ENCODE measurements at regions not wholly inside any gene's neighbourhood (a gene's known extent, or its start where the extent isn't known, plus 50 kb on each side); places are given as distances from the start of the nearest gene placed in this dataset.

GRCh38 chr11:116375221-116375620 lies 397.6 kb downstream of the BUD13 start:
- no peak for TF ChIP-seq CTCF (IDR thresholded peaks at IDR 0.05)
- H3K27me3 Mint-ChIP-seq (ENCODE audit: low read depth in 2 of 2) = peaks cover 8 to 14% of the 10 kb centered on the region in 2 donors

GRCh38 chr11:116374085-116374484 lies 398.7 kb downstream of the BUD13 start:
- H3K36me3 ChIP-seq (ENCODE audit: control insufficient read depth, insufficient read depth, low read length) = no peaks in the 10 kb centered on the region
- H3K4me3 ChIP-seq (ENCODE audit: low read length) = no peak overlapping the region
- Mint-ChIP-seq H3K9me3 (no peaks in the 10 kb centered on the region), H3K4me1 (no peaks in the 10 kb centered on the region), H3K36me3 (no peaks in the 10 kb centered on the region), H3K27me3 (ENCODE audit: low read depth in 2 of 2) (peaks cover 7 to 14% of the 10 kb centered on the region in 2 donors), H3K27ac (no peak overlapping the region), H3K4me3 (no peak overlapping the region)
- no peak for ATAC-seq
- no peak overlapping the region for H3K27ac ChIP-seq (ENCODE audit: low read length)
- intact Hi-C loops (cut with micrococcal nuclease) = no loop called here
- 89% methylated on average over 1 of the region's 1 CpG for WGBS (ENCODE audit: insufficient coverage)
- no peaks in the 10 kb centered on the region for H3K4me1 ChIP-seq (ENCODE audit: control insufficient read depth, insufficient read depth, low read length)
- TF ChIP-seq CTCF (IDR thresholded peaks at IDR 0.05) = no peak
- no peak for DNase-seq
- no peaks in the 10 kb centered on the region for H3K9me3 ChIP-seq (ENCODE audit: control insufficient read depth, insufficient read depth, low read length)
- no peaks in the 10 kb centered on the region for H3K27me3 ChIP-seq (ENCODE audit: control insufficient read depth, insufficient read depth, low read length)

More at GRCh38 chr11:116375221-116375620, 397.6 kb downstream of the BUD13 start:
- Histone ChIP-seq H3K27me3 (ENCODE audit: control insufficient read depth, insufficient read depth, low read length) (no peaks in the 10 kb centered on the region), H3K4me1 (ENCODE audit: control insufficient read depth, insufficient read depth, low read length) (no peaks in the 10 kb centered on the region), H3K27ac (ENCODE audit: low read length) (no peak overlapping the region), H3K4me3 (ENCODE audit: low read length) (no peak overlapping the region), H3K9me3 (ENCODE audit: control insufficient read depth, insufficient read depth, low read length) (no peaks in the 10 kb centered on the region), H3K36me3 (ENCODE audit: control insufficient read depth, insufficient read depth, low read length) (no peaks in the 10 kb centered on the region)
- no peaks in the 10 kb centered on the region for H3K36me3 Mint-ChIP-seq
- H3K4me3 Mint-ChIP-seq = no peak overlapping the region
- DNase-seq (no peak), ATAC-seq (no peak)
- no peaks in the 10 kb centered on the region for H3K9me3 Mint-ChIP-seq
- H3K27ac Mint-ChIP-seq = no peak overlapping the region
- intact Hi-C loops (cut with micrococcal nuclease) = no loop called here
- H3K4me1 Mint-ChIP-seq = no peaks in the 10 kb centered on the region
- 100% methylated on average over 1 of the region's 1 CpG for WGBS (ENCODE audit: insufficient coverage)

DNA sequence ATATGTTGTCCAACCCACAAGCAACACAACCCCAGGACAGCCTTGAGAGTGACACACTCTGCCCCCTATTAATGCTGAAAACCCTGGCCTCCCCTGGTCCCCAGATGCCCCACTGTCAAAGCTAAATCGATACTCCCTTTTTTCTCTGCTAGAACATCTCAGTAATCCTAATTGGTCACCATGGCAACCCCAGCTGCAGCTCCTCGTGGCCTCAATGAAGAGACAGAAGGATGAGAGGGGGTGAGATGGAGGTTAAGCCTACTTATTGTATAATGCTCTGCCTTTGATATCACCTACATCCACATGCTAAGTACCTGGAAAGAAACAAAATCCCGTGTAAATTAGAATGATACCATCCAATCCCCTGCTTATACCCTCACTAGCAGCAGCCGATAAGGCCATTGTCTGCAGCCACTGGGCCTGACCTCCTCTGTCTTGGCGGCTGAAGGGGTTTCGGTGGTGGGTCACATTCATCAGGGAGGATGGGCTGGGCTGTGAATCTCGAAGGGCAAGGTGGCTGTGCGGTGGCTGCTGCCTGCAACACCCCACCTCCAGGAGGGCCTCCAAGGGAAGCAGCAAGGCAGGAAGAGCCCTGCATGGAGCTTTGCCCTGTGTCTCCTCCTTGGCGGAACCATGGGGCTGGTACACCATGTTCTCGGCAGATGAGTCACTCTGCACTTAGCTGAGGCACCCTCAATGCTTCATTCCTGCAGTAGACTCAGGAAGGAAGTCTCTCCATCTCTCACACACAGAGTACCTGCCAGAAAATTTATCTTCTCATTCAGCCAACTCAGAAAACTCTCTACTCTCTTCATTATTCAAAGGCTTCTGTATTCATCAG lies 399.5 kb downstream of the BUD13 start:
- Histone ChIP-seq H3K4me3 (ENCODE audit: low read length) (no peak overlapping the region), H3K27ac (ENCODE audit: low read length) (no peak overlapping the region), H3K4me1 (ENCODE audit: control insufficient read depth, insufficient read depth, low read length) (no peaks in the 10 kb centered on the region), H3K27me3 (ENCODE audit: control insufficient read depth, insufficient read depth, low read length) (no peaks in the 10 kb centered on the region), H3K36me3 (ENCODE audit: control insufficient read depth, insufficient read depth, low read length) (no peaks in the 10 kb centered on the region), H3K9me3 (ENCODE audit: control insufficient read depth, insufficient read depth, low read length) (no peaks in the 10 kb centered on the region)
- intact Hi-C loops (cut with micrococcal nuclease) = no loop called here
- no peaks in the 10 kb centered on the region for H3K36me3 Mint-ChIP-seq
- H3K9me3 Mint-ChIP-seq = no peaks in the 10 kb centered on the region
- no peak for ATAC-seq
- peaks cover 8 to 14% of the 10 kb centered on the region in 2 donors for H3K27me3 Mint-ChIP-seq (ENCODE audit: low read depth in 2 of 2)
- DNase-seq = no peak
- H3K4me1 Mint-ChIP-seq = no peaks in the 10 kb centered on the region
- no peak for TF ChIP-seq CTCF (IDR thresholded peaks at IDR 0.05)
- 83% methylated on average over 9 of the region's 10 CpGs for WGBS (ENCODE audit: insufficient coverage)
- H3K4me3 Mint-ChIP-seq = no peak overlapping the region
- no peak overlapping the region for H3K27ac Mint-ChIP-seq

DNA sequence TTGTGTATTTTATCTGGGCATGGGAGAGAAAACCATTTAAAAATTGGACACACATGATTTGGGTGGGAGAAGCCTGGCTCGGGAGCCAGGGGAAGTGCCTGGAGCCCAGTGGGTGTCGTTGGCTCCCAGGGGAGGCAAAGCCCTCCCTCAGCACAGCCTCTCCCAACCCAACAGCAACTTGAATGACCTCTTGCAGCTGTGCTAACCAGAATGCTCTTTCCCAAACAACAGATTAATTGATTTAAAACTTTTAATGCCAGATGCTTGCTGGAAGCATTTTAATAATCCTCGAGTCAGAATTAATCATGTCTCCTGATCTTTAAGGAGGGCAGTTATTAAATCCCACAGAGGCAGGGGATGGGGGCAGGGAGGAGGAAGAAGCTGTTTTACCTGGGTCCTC lies 401.6 kb downstream of the BUD13 start:
- H3K4me1 Mint-ChIP-seq = no peaks in the 10 kb centered on the region
- Histone ChIP-seq H3K27ac (ENCODE audit: low read length) (no peak overlapping the region), H3K4me3 (ENCODE audit: low read length) (no peak overlapping the region), H3K4me1 (ENCODE audit: control insufficient read depth, insufficient read depth, low read length) (no peaks in the 10 kb centered on the region), H3K36me3 (ENCODE audit: control insufficient read depth, insufficient read depth, low read length) (no peaks in the 10 kb centered on the region), H3K27me3 (ENCODE audit: control insufficient read depth, insufficient read depth, low read length) (no peaks in the 10 kb centered on the region), H3K9me3 (ENCODE audit: control insufficient read depth, insufficient read depth, low read length) (no peaks in the 10 kb centered on the region)
- H3K27ac Mint-ChIP-seq = no peak overlapping the region
- H3K4me3 Mint-ChIP-seq = no peak overlapping the region
- WGBS (ENCODE audit: insufficient coverage) = 73% methylated on average over 3 of the region's 3 CpGs
- H3K9me3 Mint-ChIP-seq = no peaks in the 10 kb centered on the region
- no peak for TF ChIP-seq CTCF (IDR thresholded peaks at IDR 0.05)
- intact Hi-C loops (cut with micrococcal nuclease) = no loop called here
- H3K27me3 Mint-ChIP-seq (ENCODE audit: low read depth in 2 of 2) = peaks cover 11 to 25% of the 10 kb centered on the region in 2 donors
- no peaks in the 10 kb centered on the region for H3K36me3 Mint-ChIP-seq
- DNase-seq = no peak
- ATAC-seq = no peak
